H1 (cell line): ENCODE measurements at regions not wholly inside any gene's neighbourhood (a gene's known extent, or its start where the extent isn't known, plus 50 kb on each side); places are given as distances from the start of the nearest gene placed in this dataset.

Source experiments
- CTCF ChIA-PET: fragments of 300-600 bp; sonication (Branson Sonifier 250); formaldehyde crosslinking; loops from one replicate; lab custom pipeline; 2021; ENCODE audit not compliant: partially characterized antibody; lab: Charles Lee
- POLR2A ChIA-PET: fragments of 300-600 bp; sonication (Branson Sonifier 250); formaldehyde crosslinking; loops from one replicate; lab custom pipeline; 2021; ENCODE audit warnings: inconsistent platforms; ENCODE audit not compliant: partially characterized antibody; lab: Charles Lee
- DNase-seq, 2 experiments: peaks; one replicate each; pipeline versions ENCODE4 v3.0.0 to v3.0.0-alpha.2; 2010 to 2022; ENCODE audit warnings: low spot score in 2 of 2, low read depth in 1 of 2, mixed read lengths in 1 of 2
- FAIRE-seq: peaks from 2 replicates; lab custom pipeline; 2011; peaks lifted over from hg19 to GRCh38; lab: Jason Lieb, UNC
- H2AFZ ChIP-seq: 2 replicates; pipeline ENCODE4 v1.8.1; 2012; ENCODE audit warnings: low read length, inconsistent platforms
- H2AK5ac ChIP-seq: 2 replicates; pipeline ENCODE4 v1.6.1; 2013; ENCODE audit warnings: low read depth, low read length
- H2BK120ac ChIP-seq: replicated peaks from 2 replicates; pipeline ENCODE3; 2013; ENCODE audit warnings: low read depth, low read length, inconsistent platforms
- H2BK12ac ChIP-seq: 2 replicates; pipeline ENCODE4 v1.6.1; 2013; ENCODE audit warnings: low read depth, low read length
- H2BK15ac ChIP-seq: 2 replicates; pipeline ENCODE4 v1.6.1; 2013; ENCODE audit warnings: low read length
- H2BK20ac ChIP-seq: 2 replicates; pipeline ENCODE4 v1.6.1; 2013; ENCODE audit warnings: low read length
- H2BK5ac ChIP-seq: 2 replicates; pipeline ENCODE4 v1.6.1; 2013; ENCODE audit warnings: low read depth, low read length
- H3K14ac ChIP-seq: 2 replicates; pipeline ENCODE4 v1.6.1; 2013; ENCODE audit warnings: inconsistent platforms; ENCODE audit not compliant: insufficient read length
- H3K18ac ChIP-seq: 2 replicates; pipeline ENCODE4 v1.6.1; 2013; ENCODE audit warnings: low read length; ENCODE audit errors: extremely low read depth
- H3K23ac ChIP-seq: 2 replicates; pipeline ENCODE4 v1.6.1; 2013; ENCODE audit warnings: inconsistent platforms; ENCODE audit not compliant: insufficient read length
- H3K23me2 ChIP-seq: 2 replicates; pipeline ENCODE4 v1.6.1; 2013; ENCODE audit warnings: low read depth, low read length
- H3K27ac ChIP-seq: 2 replicates; pipeline ENCODE4 v1.6.1; 2011; ENCODE audit warnings: low read depth, low read length, inconsistent platforms
- H3K27me3 ChIP-seq, 4 experiments: replicated peaks in 1 of 4; 1 replicate in 1 of 4; 2 replicates in 3 of 4; pipeline versions ENCODE4 v1.6.1 to v1.8.1; 2011 to 2013; ENCODE audit warnings: low read length in 3 of 4, mild to moderate bottlenecking in 3 of 4, inconsistent platforms in 2 of 4, mixed read lengths in 2 of 4, moderate library complexity in 1 of 4; ENCODE audit not compliant: control insufficient read depth in 3 of 4, insufficient read depth in 3 of 4; ENCODE audit errors: extremely low read depth in 1 of 4
- H3K36me3 ChIP-seq, 4 experiments: 2 replicates each; pipeline versions ENCODE4 v1.6.1 to v1.8.1; 2011 to 2013; ENCODE audit warnings: mild to moderate bottlenecking in 4 of 4, low read length in 3 of 4, moderate library complexity in 2 of 4, control low read depth in 1 of 4, inconsistent platforms in 1 of 4; ENCODE audit not compliant: insufficient read depth in 4 of 4, control insufficient read depth in 2 of 4
- H3K4ac ChIP-seq: replicated peaks from 2 replicates; pipeline ENCODE3; 2013; ENCODE audit warnings: low read length, low read depth, mixed read lengths, inconsistent platforms; ENCODE audit not compliant: insufficient read length
- H3K4me1 ChIP-seq, 4 experiments: replicated peaks in 1 of 4; 1 replicate in 1 of 4; 2 replicates in 3 of 4; pipeline versions ENCODE4 v1.6.1 to v1.8.1; 2011 to 2013; ENCODE audit warnings: low read length in 3 of 4, inconsistent platforms in 2 of 4, mixed read lengths in 1 of 4; ENCODE audit not compliant: insufficient read depth in 4 of 4, control insufficient read depth in 3 of 4
- H3K4me2 ChIP-seq, 2 experiments: 2 replicates each; pipeline versions ENCODE4 v1.6.1 to v1.8.1; 2011 to 2013; ENCODE audit warnings: low read depth in 2 of 2, low read length in 2 of 2, control low read depth in 1 of 2, inconsistent platforms in 1 of 2, mild to moderate bottlenecking in 1 of 2; ENCODE audit not compliant: insufficient read depth in 1 of 2
- H3K4me3 ChIP-seq, 4 experiments: fragments of 200-600, 300-600 bp in 1 of 4; sonication (generic), shearing (Covaris generic), sonication (Bioruptor Twin) in 1 of 4; 2 replicates each; pipeline versions ENCODE4 v1.5.1 to v1.8.1; 2011 to 2016; ENCODE audit warnings: low read length in 4 of 4, low read depth in 3 of 4, control low read depth in 2 of 4, inconsistent platforms in 2 of 4, mild to moderate bottlenecking in 2 of 4, mixed read lengths in 1 of 4, moderate library complexity in 1 of 4; ENCODE audit not compliant: insufficient read depth in 2 of 4; ENCODE audit errors: extremely low read depth in 1 of 4
- H3K56ac ChIP-seq: replicated peaks from 2 replicates; pipeline ENCODE3; 2013; ENCODE audit warnings: low read depth, mild to moderate bottlenecking, mixed read lengths, low read length, inconsistent platforms; ENCODE audit not compliant: insufficient read length
- H3K79me1 ChIP-seq: 2 replicates; pipeline ENCODE4 v1.6.1; 2013; ENCODE audit warnings: low read depth, low read length, control low read depth
- H3K79me2 ChIP-seq, 2 experiments: 2 replicates each; pipeline versions ENCODE4 v1.6.1 to v1.8.1; 2012 to 2013; ENCODE audit warnings: low read length in 2 of 2, mild to moderate bottlenecking in 2 of 2, inconsistent platforms in 1 of 2; ENCODE audit not compliant: insufficient read depth in 2 of 2, control insufficient read depth in 1 of 2
- H3K9ac ChIP-seq, 4 experiments: replicated peaks in 1 of 4; 1 replicate in 1 of 4; 2 replicates in 3 of 4; pipeline versions ENCODE4 v1.6.1 to v1.8.1; 2011 to 2013; ENCODE audit warnings: low read depth in 3 of 4, low read length in 3 of 4, control low read depth in 2 of 4, mild to moderate bottlenecking in 2 of 4, moderate library complexity in 2 of 4, inconsistent platforms in 1 of 4; ENCODE audit errors: extremely low read depth in 1 of 4
- H3K9me3 ChIP-seq, 2 experiments: 2 replicates each; pipeline versions ENCODE4 v1.6.1 to v1.8.1; 2012 to 2013; ENCODE audit warnings: mild to moderate bottlenecking in 2 of 2, moderate library complexity in 2 of 2, control low read depth in 1 of 2, inconsistent platforms in 1 of 2, low read depth in 1 of 2, low read length in 1 of 2, mixed read lengths in 1 of 2; ENCODE audit not compliant: insufficient read depth in 2 of 2
- H4K20me1 ChIP-seq, 2 experiments: replicated peaks in 1 of 2; 2 replicates each; pipeline versions ENCODE3 to v1.8.1; 2011 to 2013; ENCODE audit warnings: inconsistent platforms in 2 of 2, low read length in 2 of 2, mild to moderate bottlenecking in 1 of 2; ENCODE audit not compliant: insufficient read depth in 2 of 2, control insufficient read depth in 1 of 2
- H4K5ac ChIP-seq: 2 replicates; pipeline ENCODE4 v1.6.1; 2013; ENCODE audit warnings: low read length, low read depth, mixed read lengths, inconsistent platforms; ENCODE audit not compliant: insufficient read length
- H4K8ac ChIP-seq: 2 replicates; pipeline ENCODE4 v1.8.0; 2013; ENCODE audit warnings: mild to moderate bottlenecking, moderate library complexity, low read length, inconsistent platforms; ENCODE audit not compliant: insufficient read depth; ENCODE audit errors: extremely low read depth
- H4K91ac ChIP-seq: replicated peaks from 2 replicates; pipeline ENCODE3; 2013; ENCODE audit warnings: low read length, mixed read lengths, inconsistent platforms; ENCODE audit not compliant: insufficient read length
- CTCF ChIP-seq, 3 experiments: IDR thresholded peaks; 1 replicate in 2 of 3; 2 replicates in 1 of 3; pipeline versions ENCODE4 v1.5.1 to v1.6.1; 2011; ENCODE audit warnings: low read length in 3 of 3, mild to moderate bottlenecking in 3 of 3, inconsistent platforms in 2 of 3, low read depth in 1 of 3, moderate library complexity in 1 of 3; ENCODE audit not compliant: insufficient read depth in 1 of 3; ENCODE audit errors: control extremely low read depth in 1 of 3
- HDAC6 ChIP-seq: IDR thresholded peaks from one replicate; pipeline ENCODE4 v1.7.1; 2012; ENCODE audit warnings: low read depth, mild to moderate bottlenecking, inconsistent platforms, low read length, moderate library complexity
- JUND ChIP-seq: IDR thresholded peaks from 2 replicates; pipeline ENCODE4 v1.6.1; 2011; ENCODE audit warnings: mild to moderate bottlenecking, improper control_type of control experiment, low read length
- KDM1A ChIP-seq: fragments of 200-600, 300-600 bp; sonication (generic); IDR thresholded peaks from 2 replicates; pipeline ENCODE4 v1.7.1; 2016; ENCODE audit warnings: mild to moderate bottlenecking, low read length, borderline replicate concordance
- NRF1 ChIP-seq: IDR thresholded peaks from 2 replicates; pipeline ENCODE4 v1.6.1; 2011; ENCODE audit warnings: mild to moderate bottlenecking, low read depth, low read length, improper control_type of control experiment
- POLR2A ChIP-seq, 2 experiments: IDR thresholded peaks; 1 replicate in 1 of 2; 2 replicates in 1 of 2; pipeline ENCODE4 v1.6.1; 2011; ENCODE audit warnings: low read depth in 2 of 2, low read length in 2 of 2, mild to moderate bottlenecking in 2 of 2; ENCODE audit errors: control extremely low read depth in 1 of 2
- SIX5 ChIP-seq: IDR thresholded peaks from 2 replicates; pipeline ENCODE4 v1.6.1; 2011; ENCODE audit warnings: mild to moderate bottlenecking, low read depth, low read length
- SP1 ChIP-seq: IDR thresholded peaks from 2 replicates; pipeline ENCODE4 v1.6.1; 2011; ENCODE audit warnings: low read depth, low read length
- SUZ12 ChIP-seq: fragments of 200-600 bp; sonication (generic); IDR thresholded peaks from 2 replicates; pipeline ENCODE4 v1.6.1; 2012; ENCODE audit warnings: mild to moderate bottlenecking, inconsistent platforms, low read length, moderate library complexity, mixed read lengths
- TAF1 ChIP-seq: IDR thresholded peaks from 2 replicates; pipeline ENCODE4 v1.6.1; 2011; ENCODE audit warnings: mild to moderate bottlenecking, low read depth, low read length
- TAF7 ChIP-seq: optimal IDR thresholded peaks from 2 replicates; pipeline ENCODE3; 2011; ENCODE audit warnings: low read depth, mild to moderate bottlenecking, inconsistent platforms, low read length, moderate library complexity, borderline replicate concordance
- TEAD4 ChIP-seq: IDR thresholded peaks from 2 replicates; pipeline ENCODE4 v1.6.1; 2012; ENCODE audit warnings: low read depth, low read length, inconsistent platforms, mixed read lengths
- USF2 ChIP-seq: IDR thresholded peaks from 2 replicates; pipeline ENCODE4 v1.6.1; 2011; ENCODE audit warnings: low read length, improper control_type of control experiment
- WGBS, 2 experiments: shearing (Covaris generic) in 1 of 2; methylation state at CpG; one replicate each; pipeline versions ENCODE4 v1.1.6 to v1.1.7; 2013 to 2015; ENCODE audit warnings: low lambda C conversion rate in 2 of 2, mixed read lengths in 2 of 2, inconsistent platforms in 1 of 2, low coverage in 1 of 2, missing lambda C conversion rate in 1 of 2; ENCODE audit not compliant: insufficient replicate concordance in 2 of 2, insufficient coverage in 1 of 2, insufficient read length in 1 of 2; ENCODE audit errors: extremely low coverage in 1 of 2, missing lambda C conversion rate in 1 of 2; 5-methylcytosine and 5-hydroxymethylcytosine counted together

GRCh38 chr21:13854638-13855037 lies 245.1 kb downstream of the POTED start:
- DNase-seq: no peak
- no peak for FAIRE-seq
- Histone ChIP-seq H2AFZ (no peak overlapping the region), H3K9me3 (peaks cover 21 to 77% of the 10 kb centered on the region in 2 experiments; a peak in 3 of 4 replicates), H3K18ac (no peak overlapping the region), H3K4me3 (no peak overlapping the region), H3K4ac (no peak overlapping the region), H3K27ac (no peak overlapping the region), H3K23ac (no peak overlapping the region), H3K9ac (no peak overlapping the region), H2BK20ac (no peak overlapping the region), H3K36me3 (no peaks in the 10 kb centered on the region), H3K4me1 (no peaks in the 10 kb centered on the region), H2BK15ac (no peak overlapping the region), H3K79me2 (no peaks in the 10 kb centered on the region), H3K79me1 (no peaks in the 10 kb centered on the region), H3K27me3 (no peaks in the 10 kb centered on the region), H3K56ac (no peak overlapping the region), H2BK120ac (no peak overlapping the region), H2AK5ac (no peak overlapping the region), H3K14ac (no peak overlapping the region), H2BK12ac (no peak overlapping the region), H4K20me1 (no peaks in the 10 kb centered on the region), H4K91ac (no peak overlapping the region), H3K4me2 (no peak overlapping the region), H2BK5ac (no peak overlapping the region), H4K8ac (no peak overlapping the region), H4K5ac (no peak overlapping the region), H3K23me2 (no peaks in the 10 kb centered on the region)
- POLR2A ChIA-PET: no interaction called here
- CTCF ChIA-PET: no interaction called here
- 80% methylated on average over 6 of the region's 7 CpGs; no CpG with 5 or more reads in 1 of the 2 experiments for WGBS, 2 experiments
- TF ChIP-seq SUZ12: no peak
- no peak for TF ChIP-seq SIX5
- no peak for TF ChIP-seq USF2
- no peak for TF ChIP-seq CTCF (IDR thresholded peaks at IDR 0.05; ENCODE audit: control extremely low read depth in 1 of 3, insufficient read depth in 1 of 3, low read depth in 1 of 3, low read length in 3 of 3)
- no peak for TF ChIP-seq KDM1A
- TF ChIP-seq JUND: no peak
- no peak for TF ChIP-seq POLR2A (IDR thresholded peaks at IDR 0.05; ENCODE audit: control extremely low read depth in 1 of 2, low read depth in 2 of 2, low read length in 2 of 2)
- TF ChIP-seq TAF7: no peak
- TF ChIP-seq NRF1: no peak
- no peak for TF ChIP-seq TEAD4
- TF ChIP-seq TAF1: no peak
- TF ChIP-seq HDAC6: no peak
- TF ChIP-seq SP1: no peak
